ENCODE measurements at regions not wholly inside any gene's neighbourhood (a gene's known extent, or its start where the extent isn't known, plus 50 kb on each side); places are given as distances from the start of the nearest gene placed in this dataset.

GRCh38 chr3:55309336-55309735 is 177.8 kb downstream of the WNT5A start:
- no peak for TF ChIP-seq CTCF (IDR thresholded peaks at IDR 0.05; ENCODE audit: insufficient read depth, low read length)
- H3K4me3 ChIP-seq (ENCODE audit: low read depth, low read length), result no peak overlapping the region
- no peak for DNase-seq (ENCODE audit: low read depth)

- no peak for TF ChIP-seq CTCF (IDR thresholded peaks at IDR 0.05; ENCODE audit: insufficient read depth, low read length)
- no peak for DNase-seq (ENCODE audit: low read depth)
- H3K4me3 ChIP-seq (ENCODE audit: low read depth, low read length), result no peak overlapping the region
These were observed 179.5 kb downstream of the WNT5A start for GRCh38 chr3:55307622-55308021.

- H3K4me3 ChIP-seq (ENCODE audit: low read depth, low read length), result no peak overlapping the region
- no peak for TF ChIP-seq CTCF (IDR thresholded peaks at IDR 0.05; ENCODE audit: insufficient read depth, low read length)
- DNase-seq (ENCODE audit: low read depth), result peak; percentile 55
These were observed 181.2 kb downstream of the WNT5A start for GRCh38 chr3:55305696-55306485.

- no peak overlapping the region for H3K4me3 ChIP-seq (ENCODE audit: low read depth, low read length)
- no peak for TF ChIP-seq CTCF (IDR thresholded peaks at IDR 0.05; ENCODE audit: insufficient read depth, low read length)
- DNase-seq (ENCODE audit: low read depth), result no peak
These were observed 186.4 kb downstream of the WNT5A start for GRCh38 chr3:55300701-55301100.

GRCh38 chr3:55297706-55298105 is 189.4 kb downstream of the WNT5A start:
- H3K4me3 ChIP-seq (ENCODE audit: low read depth, low read length), result no peak overlapping the region
- DNase-seq (ENCODE audit: low read depth), result no peak
- TF ChIP-seq CTCF (IDR thresholded peaks at IDR 0.05; ENCODE audit: insufficient read depth, low read length), result no peak

GRCh38 chr3:55297245-55297644 is 189.9 kb downstream of the WNT5A start:
- TF ChIP-seq CTCF (IDR thresholded peaks at IDR 0.05; ENCODE audit: insufficient read depth, low read length), result no peak
- no peak for DNase-seq (ENCODE audit: low read depth)
- no peak overlapping the region for H3K4me3 ChIP-seq (ENCODE audit: low read depth, low read length)

- DNase-seq (ENCODE audit: low read depth), result peak; percentile 55
- no peak overlapping the region for H3K4me3 ChIP-seq (ENCODE audit: low read depth, low read length)
- no peak for TF ChIP-seq CTCF (IDR thresholded peaks at IDR 0.05; ENCODE audit: insufficient read depth, low read length)
These were observed 190.3 kb downstream of the WNT5A start for GRCh38 chr3:55296791-55297190.

Data from fibroblast of the aortic adventitia (primary cell).